ENCODE measurements at regions not wholly inside any gene's neighbourhood (a gene's known extent, or its start where the extent isn't known, plus 50 kb on each side); places are given as distances from the start of the nearest gene placed in this dataset.
"Not testable (repeated sequence)": the region's sequence is repeated elsewhere in the genome, so short reads cannot be mapped to it uniquely, and the experiment has no call there.

- Mint-ChIP-seq H3K27ac (no peak overlapping the region), H3K4me1 (peaks cover 28% of the 10 kb centered on the region), H3K4me3 (no peak overlapping the region), H3K36me3 (no peaks in the 10 kb centered on the region), H3K9me3 (no peaks in the 10 kb centered on the region), H3K27me3 (no peaks in the 10 kb centered on the region)
- no peak for ATAC-seq
Observed at GRCh38 chr20:53647286-53647821, 53.7 kb upstream of the ZNF217 start.

- Mint-ChIP-seq H3K27me3 (no peaks in the 10 kb centered on the region), H3K4me1 (peaks cover 27% of the 10 kb centered on the region), H3K27ac (no peak overlapping the region), H3K4me3 (no peak overlapping the region), H3K36me3 (no peaks in the 10 kb centered on the region), H3K9me3 (no peaks in the 10 kb centered on the region)
- no peak for ATAC-seq
Observed at GRCh38 chr20:53646550-53646949, 52.9 kb upstream of the ZNF217 start.

- no peaks in the 10 kb centered on the region for H3K27me3 Mint-ChIP-seq
Observed at GRCh38 chr20:53645582-53645897, 51.9 kb upstream of the ZNF217 start.

GRCh38 chr20:53644108-53644507, 50.5 kb upstream of the ZNF217 start:
- H3K27ac Mint-ChIP-seq: peak overlapping the region; percentile 68
- peaks cover 42% of the 10 kb centered on the region for H3K4me1 Mint-ChIP-seq
- not testable (repeated sequence) for H3K4me3 Mint-ChIP-seq, H3K36me3 Mint-ChIP-seq, ATAC-seq, H3K9me3 Mint-ChIP-seq, H3K27me3 Mint-ChIP-seq

More at GRCh38 chr20:53645582-53645897, 51.9 kb upstream of the ZNF217 start:
- no peaks in the 10 kb centered on the region for H3K9me3 Mint-ChIP-seq
- no peaks in the 10 kb centered on the region for H3K36me3 Mint-ChIP-seq
- peak overlapping the region; percentile 68 for H3K27ac Mint-ChIP-seq
- no peak for ATAC-seq
- H3K4me3 Mint-ChIP-seq: no peak overlapping the region
- peaks cover 32% of the 10 kb centered on the region for H3K4me1 Mint-ChIP-seq
